ENCODE measurements at regions not wholly inside any gene's neighbourhood (a gene's known extent, or its start where the extent isn't known, plus 50 kb on each side); places are given as distances from the start of the nearest gene placed in this dataset.
A peak's percentile ranks its signal among the peaks of the same experiment; 100 is the strongest.

- no peak overlapping the region for H3K27ac ChIP-seq (ENCODE audit: low read depth in 2 of 2, low read length in 1 of 2)
- no peaks in the 10 kb centered on the region for H3K9me2 ChIP-seq
- no peaks in the 10 kb centered on the region for H3K36me3 ChIP-seq (replicated peaks in 1 of 2; ENCODE audit: control insufficient read depth in 1 of 2, insufficient read depth in 2 of 2, low read length in 1 of 2)
- CTCF ChIA-PET = interaction anchor here (1.8 kb wide), 1 partner anchor 36 kb away, joined by 4 read pairs; no protein-coding TSS in a partner anchor
- H3K4me3 ChIP-seq (ENCODE audit: low read depth in 2 of 2, low read length in 1 of 2) = no peak overlapping the region
- H3K9ac ChIP-seq = no peak overlapping the region
- H3F3A ChIP-seq (replicated peaks; ENCODE audit: insufficient read depth) = no peaks in the 10 kb centered on the region
- WGBS (ENCODE audit: low lambda C conversion rate) = 58% methylated on average over 6 of the region's 6 CpGs
- no peak overlapping the region for H3K4me2 ChIP-seq
- no peak overlapping the region for H2AFZ ChIP-seq (ENCODE audit: low read depth)
- no peaks in the 10 kb centered on the region for H4K20me1 ChIP-seq (ENCODE audit: insufficient read depth)
- no peaks in the 10 kb centered on the region for H3K79me2 ChIP-seq (ENCODE audit: insufficient read depth)
- no peaks in the 10 kb centered on the region for H3K9me3 ChIP-seq
- POLR2A ChIA-PET = no interaction called here
- TF ChIP-seq TEAD4 (IDR thresholded peaks at IDR 0.05; ENCODE audit: borderline replicate concordance, insufficient read depth) (no peak), FOSL2 (IDR thresholded peaks at IDR 0.05; ENCODE audit: borderline replicate concordance, low read depth) (0 out of 2 replicates have a peak, but pooled peaks have one; percentile 2)
- H3K27me3 ChIP-seq (ENCODE audit: insufficient read depth) = no peaks in the 10 kb centered on the region
- H3K4me1 ChIP-seq (ENCODE audit: control insufficient read depth in 1 of 2, insufficient read depth in 2 of 2, low read depth in 1 of 2, low read length in 1 of 2) = no peaks in the 10 kb centered on the region
- DNase-seq = no peak
These were observed 148.6 kb downstream of the CD47 start for GRCh38 chr3:107942244-107942643.

GRCh38 chr3:107939691-107940442, 151.0 kb downstream of the CD47 start:
- no peaks in the 10 kb centered on the region for H3K9me3 ChIP-seq
- no peaks in the 10 kb centered on the region for H3K79me2 ChIP-seq (ENCODE audit: insufficient read depth)
- DNase-seq = no peak
- H4K20me1 ChIP-seq (ENCODE audit: insufficient read depth) = no peaks in the 10 kb centered on the region
- no peaks in the 10 kb centered on the region for H3K4me1 ChIP-seq (ENCODE audit: control insufficient read depth in 1 of 2, insufficient read depth in 2 of 2, low read depth in 1 of 2, low read length in 1 of 2)
- H3K27ac ChIP-seq (ENCODE audit: low read depth in 2 of 2, low read length in 1 of 2) = no peak overlapping the region
- 92% methylated on average over 10 of the region's 10 CpGs for WGBS (ENCODE audit: low lambda C conversion rate)
- ChIA-PET POLR2A (no interaction called here), CTCF (interaction anchor here (1.0 to 1.9 kb wide), 5 partner anchors 11 to 538 kb away, joined by 3 to 10 read pairs (median 3); no protein-coding TSS in a partner anchor)
- no peaks in the 10 kb centered on the region for H3K36me3 ChIP-seq (replicated peaks in 1 of 2; ENCODE audit: control insufficient read depth in 1 of 2, insufficient read depth in 2 of 2, low read length in 1 of 2)
- TF ChIP-seq EZH2phosphoT487 (IDR thresholded peaks at IDR 0.05; ENCODE audit: borderline replicate concordance, low read depth) (no peak), FOSL2 (IDR thresholded peaks at IDR 0.05; ENCODE audit: borderline replicate concordance, low read depth) (no peak), GATA2 (CRISPR knock-in tag; IDR thresholded peaks at IDR 0.05) (no peak), MXI1 (IDR thresholded peaks at IDR 0.05; ENCODE audit: low read depth, low read length) (no peak), REST (IDR thresholded peaks at IDR 0.05; ENCODE audit: low read depth, low read length) (no peak), CHD2 (IDR thresholded peaks at IDR 0.05; ENCODE audit: low read length, partially characterized antibody) (no peak), POLR2AphosphoS5 (IDR thresholded peaks at IDR 0.05; ENCODE audit: low read depth, low read length) (no peak), GABPA (IDR thresholded peaks at IDR 0.05; ENCODE audit: low read depth) (no peak)
- no peak overlapping the region for H2AFZ ChIP-seq (ENCODE audit: low read depth)
- H3K4me2 ChIP-seq = no peak overlapping the region
- no peak overlapping the region for H3K9ac ChIP-seq
- H3K27me3 ChIP-seq (ENCODE audit: insufficient read depth) = no peaks in the 10 kb centered on the region
- H3K4me3 ChIP-seq (ENCODE audit: low read depth in 2 of 2, low read length in 1 of 2) = no peak overlapping the region
- H3F3A ChIP-seq (replicated peaks; ENCODE audit: insufficient read depth) = no peaks in the 10 kb centered on the region
- no peaks in the 10 kb centered on the region for H3K9me2 ChIP-seq

Measured in SK-N-SH (cell line).